Inferior parietal cortex (tissue), 1 donor: ENCODE measurements at regions not wholly inside any gene's neighbourhood (a gene's known extent, or its start where the extent isn't known, plus 50 kb on each side); places are given as distances from the start of the nearest gene placed in this dataset.

ENCODE experiments used
- DNase-seq: peaks from one replicate; pipeline ENCODE4 v3.0.0-alpha.2; 2016; ENCODE audit errors: extremely low spot score

- no peak for DNase-seq
Measured at GRCh38 chr14:84584511-84584910, 945.4 kb upstream of the FLRT2 start.

- no peak for DNase-seq
Measured at GRCh38 chr14:84591827-84592445, 938.0 kb upstream of the FLRT2 start.

GRCh38 chr14:84592770-84593169 lies 937.2 kb upstream of the FLRT2 start:
- DNase-seq = no peak

- no peak for DNase-seq
Measured at GRCh38 chr14:84610086-84610485, 919.9 kb upstream of the FLRT2 start.

GRCh38 chr14:84622357-84622756 lies 907.6 kb upstream of the FLRT2 start:
- DNase-seq = no peak

- no peak for DNase-seq
Measured at GRCh38 chr14:84643446-84643845, 886.5 kb upstream of the FLRT2 start.

- DNase-seq = no peak
Measured at GRCh38 chr14:84646786-84647500, 883.0 kb upstream of the FLRT2 start.

GRCh38 chr14:84655014-84655413 lies 874.9 kb upstream of the FLRT2 start:
- no peak for DNase-seq

- no peak for DNase-seq
Measured at GRCh38 chr14:84657911-84658310, 872.0 kb upstream of the FLRT2 start.

GRCh38 chr14:84670796-84671195 lies 859.1 kb upstream of the FLRT2 start:
- no peak for DNase-seq

GRCh38 chr14:84671776-84672175 lies 858.2 kb upstream of the FLRT2 start:
- DNase-seq = no peak

- DNase-seq = no peak
Measured at GRCh38 chr14:84674636-84675035, 855.3 kb upstream of the FLRT2 start.

GRCh38 chr14:84686550-84686949 lies 843.4 kb upstream of the FLRT2 start:
- DNase-seq = no peak

- DNase-seq = no peak
Measured at GRCh38 chr14:84688297-84689025, 841.5 kb upstream of the FLRT2 start.

GRCh38 chr14:84694161-84694560 lies 835.8 kb upstream of the FLRT2 start:
- DNase-seq = peak; percentile 14

- DNase-seq = no peak
Measured at GRCh38 chr14:84704601-84705000, 825.3 kb upstream of the FLRT2 start.

- no peak for DNase-seq
Measured at GRCh38 chr14:84707830-84708229, 822.1 kb upstream of the FLRT2 start.

GRCh38 chr14:84708865-84709264 lies 821.1 kb upstream of the FLRT2 start:
- DNase-seq = no peak

GRCh38 chr14:84726471-84726870 lies 803.5 kb upstream of the FLRT2 start:
- no peak for DNase-seq

GRCh38 chr14:84749191-84749955 lies 780.6 kb upstream of the FLRT2 start:
- no peak for DNase-seq

- DNase-seq = no peak
Measured at GRCh38 chr14:84750284-84750683, 779.7 kb upstream of the FLRT2 start.
